PFSK-1 (cell line): ENCODE measurements at regions not wholly inside any gene's neighbourhood (a gene's known extent, or its start where the extent isn't known, plus 50 kb on each side); places are given as distances from the start of the nearest gene placed in this dataset.

Experiments used
- POLR2AphosphoS5 ChIP-seq: IDR thresholded peaks from 2 replicates; pipeline ENCODE4 v1.6.1; 2012; ENCODE audit warnings: low read depth, mild to moderate bottlenecking, control low read depth, low read length, moderate library complexity
- TF ChIP-seq, protein P1 (sequence below), 2 experiments: IDR thresholded peaks; 2 replicates each; pipeline versions ENCODE4 v1.6.1 to v1.8.0; 2011 to 2012; ENCODE audit warnings: low read depth in 2 of 2, low read length in 2 of 2, control low read depth in 1 of 2, inconsistent platforms in 1 of 2, mild to moderate bottlenecking in 1 of 2, moderate library complexity in 1 of 2; ENCODE audit not compliant: insufficient read depth in 1 of 2

DNA sequence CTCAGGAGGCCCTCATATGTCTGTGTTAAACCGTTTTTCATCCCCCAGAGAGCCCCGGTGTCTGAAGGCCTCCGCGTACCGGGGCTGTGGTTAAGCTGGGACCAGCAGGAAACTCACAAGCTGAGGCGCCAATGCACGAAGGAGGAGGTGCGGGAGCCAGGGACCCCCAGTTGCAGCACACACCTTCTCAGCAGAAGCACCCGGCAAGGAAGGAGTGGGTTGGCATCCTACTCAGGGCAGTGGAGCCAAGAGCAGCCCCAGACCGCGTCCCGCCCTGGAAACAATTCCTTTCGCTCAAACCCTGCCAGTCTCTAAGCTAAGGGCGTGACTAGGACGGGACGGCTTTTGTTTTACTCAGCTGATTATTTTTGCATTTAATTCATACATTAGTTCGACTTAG, 726.9 kb downstream of the BRD1 start:
- no peak for TF ChIP-seq POLR2AphosphoS5
- TF ChIP-seq, protein P1, sequence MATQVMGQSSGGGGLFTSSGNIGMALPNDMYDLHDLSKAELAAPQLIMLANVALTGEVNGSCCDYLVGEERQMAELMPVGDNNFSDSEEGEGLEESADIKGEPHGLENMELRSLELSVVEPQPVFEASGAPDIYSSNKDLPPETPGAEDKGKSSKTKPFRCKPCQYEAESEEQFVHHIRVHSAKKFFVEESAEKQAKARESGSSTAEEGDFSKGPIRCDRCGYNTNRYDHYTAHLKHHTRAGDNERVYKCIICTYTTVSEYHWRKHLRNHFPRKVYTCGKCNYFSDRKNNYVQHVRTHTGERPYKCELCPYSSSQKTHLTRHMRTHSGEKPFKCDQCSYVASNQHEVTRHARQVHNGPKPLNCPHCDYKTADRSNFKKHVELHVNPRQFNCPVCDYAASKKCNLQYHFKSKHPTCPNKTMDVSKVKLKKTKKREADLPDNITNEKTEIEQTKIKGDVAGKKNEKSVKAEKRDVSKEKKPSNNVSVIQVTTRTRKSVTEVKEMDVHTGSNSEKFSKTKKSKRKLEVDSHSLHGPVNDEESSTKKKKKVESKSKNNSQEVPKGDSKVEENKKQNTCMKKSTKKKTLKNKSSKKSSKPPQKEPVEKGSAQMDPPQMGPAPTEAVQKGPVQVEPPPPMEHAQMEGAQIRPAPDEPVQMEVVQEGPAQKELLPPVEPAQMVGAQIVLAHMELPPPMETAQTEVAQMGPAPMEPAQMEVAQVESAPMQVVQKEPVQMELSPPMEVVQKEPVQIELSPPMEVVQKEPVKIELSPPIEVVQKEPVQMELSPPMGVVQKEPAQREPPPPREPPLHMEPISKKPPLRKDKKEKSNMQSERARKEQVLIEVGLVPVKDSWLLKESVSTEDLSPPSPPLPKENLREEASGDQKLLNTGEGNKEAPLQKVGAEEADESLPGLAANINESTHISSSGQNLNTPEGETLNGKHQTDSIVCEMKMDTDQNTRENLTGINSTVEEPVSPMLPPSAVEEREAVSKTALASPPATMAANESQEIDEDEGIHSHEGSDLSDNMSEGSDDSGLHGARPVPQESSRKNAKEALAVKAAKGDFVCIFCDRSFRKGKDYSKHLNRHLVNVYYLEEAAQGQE (IDR thresholded peaks at IDR 0.05; ENCODE audit: insufficient read depth in 1 of 2, low read depth in 2 of 2, low read length in 2 of 2) = no peak
